T-cell (primary cell): ENCODE measurements at regions not wholly inside any gene's neighbourhood (a gene's known extent, or its start where the extent isn't known, plus 50 kb on each side); places are given as distances from the start of the nearest gene placed in this dataset.

Experiments used
- ATAC-seq, 4 experiments: fragments of 200-7000 bp in 3 of 4; fragments of 150-1000 bp in 1 of 4; cut with Tn5 transposase; replicated peaks in 1 of 4; 1 replicate in 3 of 4; 2 replicates in 1 of 4; pipeline ENCODE4 v1.10.0; 2021; ENCODE audit warnings: moderate library complexity in 3 of 4, mild to moderate bottlenecking in 2 of 4, moderate number of reproducible peaks in 1 of 4
- CTCF ChIA-PET, 2 donors: fragments of 300-600 bp; sonication (Branson Sonifier 250); formaldehyde crosslinking; loops; one replicate each; lab custom pipeline; 2022; ENCODE audit warnings: antibody characterized with exemption in 2 of 2; lab: Charles Lee
- POLR2A ChIA-PET, 2 donors: fragments of 300-600 bp; sonication (Branson Sonifier 250); formaldehyde crosslinking; loops; one replicate each; lab custom pipeline; 2022; ENCODE audit warnings: antibody characterized with exemption in 2 of 2; lab: Charles Lee
- DNase-seq, 35 experiments: peaks; one replicate each; pipeline versions ENCODE4 v3.0.0 to v3.0.0-alpha.2; 2013 to 2023
- H3K27ac ChIP-seq: one replicate; pipeline ENCODE4 v1.5.1; 2013; ENCODE audit warnings: low read length
- H3K27me3 ChIP-seq, 2 experiments: replicated peaks in 1 of 2; 1 replicate in 1 of 2; 2 replicates in 1 of 2; pipeline versions ENCODE4 v1.6.1 to v1.7.0; 2013; ENCODE audit warnings: low read length in 1 of 2, mixed read lengths in 1 of 2; ENCODE audit not compliant: control insufficient read depth in 2 of 2, insufficient read depth in 2 of 2; ENCODE audit errors: extremely low read depth in 1 of 2
- H3K36me3 ChIP-seq, 2 donors: 1 replicate in 1 of 2; 2 replicates in 1 of 2; pipeline versions ENCODE4 v1.6.1 to v1.7.0; 2013; ENCODE audit warnings: low read length in 1 of 2; ENCODE audit not compliant: control insufficient read depth in 2 of 2, insufficient read depth in 1 of 2; ENCODE audit errors: extremely low read depth in 1 of 2
- H3K4me1 ChIP-seq, 2 experiments: 1 replicate in 1 of 2; 2 replicates in 1 of 2; pipeline versions ENCODE4 v1.6.1 to v1.7.0; 2013; ENCODE audit warnings: low read length in 2 of 2, mixed read lengths in 1 of 2; ENCODE audit not compliant: insufficient read depth in 2 of 2, control insufficient read depth in 1 of 2; ENCODE audit errors: extremely low read depth in 1 of 2
- H3K4me3 ChIP-seq, 2 donors: 1 replicate in 1 of 2; 2 replicates in 1 of 2; pipeline versions ENCODE4 v1.5.1 to v1.7.0; 2013; ENCODE audit warnings: mild to moderate bottlenecking in 2 of 2, low read length in 1 of 2, moderate library complexity in 1 of 2; ENCODE audit not compliant: control insufficient read depth in 1 of 2; ENCODE audit errors: extremely low read depth in 1 of 2
- H3K9me3 ChIP-seq: 2 replicates; pipeline ENCODE4 v1.7.0; 2013
- H3K27ac Mint-ChIP-seq, 2 donors: one replicate each; pipeline ENCODE4 v1.8.0; 2020 to 2021; ENCODE audit warnings: mild to moderate bottlenecking in 2 of 2, mixed read lengths in 2 of 2
- H3K27me3 Mint-ChIP-seq, 2 donors: one replicate each; pipeline ENCODE4 v1.8.0; 2021 to 2022; ENCODE audit warnings: mixed read lengths in 2 of 2
- H3K36me3 Mint-ChIP-seq: one replicate; pipeline ENCODE4 v1.8.0; 2021; ENCODE audit warnings: mixed read lengths
- H3K4me1 Mint-ChIP-seq, 3 donors: one replicate each; pipeline ENCODE4 v1.8.0; 2020 to 2022; ENCODE audit warnings: mixed read lengths in 3 of 3, mild to moderate bottlenecking in 1 of 3
- H3K4me3 Mint-ChIP-seq, 3 donors: one replicate each; pipeline ENCODE4 v1.8.0; 2020 to 2022; ENCODE audit warnings: mild to moderate bottlenecking in 3 of 3, mixed read lengths in 3 of 3, moderate library complexity in 3 of 3
- H3K9me3 Mint-ChIP-seq, 3 donors: one replicate each; pipeline ENCODE4 v1.8.0; 2020 to 2022; ENCODE audit warnings: mixed read lengths in 3 of 3
- WGBS: methylation state at CpG from one replicate; pipeline ENCODE4 v1.1.5; 2013; ENCODE audit warnings: missing lambda C conversion rate; ENCODE audit not compliant: insufficient coverage; 5-methylcytosine and 5-hydroxymethylcytosine counted together

- Mint-ChIP-seq H3K4me3 (no peak overlapping the region), H3K9me3 (peaks cover 18 to 40% (median 26%) of the 10 kb centered on the region in 3 donors), H3K36me3 (no peaks in the 10 kb centered on the region), H3K4me1 (no peaks in the 10 kb centered on the region), H3K27ac (no peak overlapping the region), H3K27me3 (peaks cover 0 to 3% of the 10 kb centered on the region in 2 donors)
- Histone ChIP-seq H3K36me3 (no peaks in the 10 kb centered on the region), H3K9me3 (no peaks in the 10 kb centered on the region), H3K4me3 (no peak overlapping the region), H3K27ac (no peak overlapping the region), H3K4me1 (no peaks in the 10 kb centered on the region), H3K27me3 (no peaks in the 10 kb centered on the region)
- ChIA-PET CTCF (no interaction called here), POLR2A (no interaction called here)
- WGBS, result no CpG with 5 or more reads among the region's 3 CpGs
- no peak for DNase-seq
- ATAC-seq, result no peak
Observed at GRCh38 chr18:27704736-27705361, 472.1 kb downstream of the CDH2 start.

- H3K9me3 Mint-ChIP-seq, result peaks cover 20 to 29% (median 28%) of the 10 kb centered on the region in 3 donors
- Histone ChIP-seq H3K27me3 (no peaks in the 10 kb centered on the region), H3K9me3 (no peaks in the 10 kb centered on the region), H3K4me1 (no peaks in the 10 kb centered on the region), H3K36me3 (no peaks in the 10 kb centered on the region), H3K27ac (no peak overlapping the region), H3K4me3 (no peak overlapping the region)
- 94% methylated on average over 2 of the region's 3 CpGs for WGBS
- CTCF ChIA-PET, result no interaction called here
- H3K27me3 Mint-ChIP-seq, result peaks cover 0 to 5% of the 10 kb centered on the region in 2 donors
- H3K4me3 Mint-ChIP-seq, result no peak overlapping the region
- no peaks in the 10 kb centered on the region for H3K36me3 Mint-ChIP-seq
- H3K27ac Mint-ChIP-seq, result no peak overlapping the region
- no peak for DNase-seq
- POLR2A ChIA-PET, result no interaction called here
- no peak for ATAC-seq
- H3K4me1 Mint-ChIP-seq, result no peaks in the 10 kb centered on the region
Observed at GRCh38 chr18:27699137-27699536, 477.8 kb downstream of the CDH2 start.

- no peaks in the 10 kb centered on the region for H3K9me3 ChIP-seq
- peaks cover 16 to 24% (median 17%) of the 10 kb centered on the region in 3 donors for H3K9me3 Mint-ChIP-seq
- H3K27me3 Mint-ChIP-seq, result peaks cover 0 to 5% of the 10 kb centered on the region in 2 donors
- no peaks in the 10 kb centered on the region for H3K27me3 ChIP-seq
- no peak overlapping the region for H3K27ac Mint-ChIP-seq
- H3K4me1 Mint-ChIP-seq, result no peaks in the 10 kb centered on the region
- H3K36me3 ChIP-seq, result no peaks in the 10 kb centered on the region
- DNase-seq (no peak), ATAC-seq (no peak)
- no peaks in the 10 kb centered on the region for H3K4me1 ChIP-seq
- ChIA-PET POLR2A (no interaction called here), CTCF (no interaction called here)
- H3K4me3 ChIP-seq, result no peak overlapping the region
- H3K4me3 Mint-ChIP-seq, result no peak overlapping the region
- H3K27ac ChIP-seq, result no peak overlapping the region
- no peaks in the 10 kb centered on the region for H3K36me3 Mint-ChIP-seq
- no CpG with 5 or more reads among the region's 2 CpGs for WGBS
Observed at GRCh38 chr18:27696148-27696547, 480.8 kb downstream of the CDH2 start.

- H3K9me3 Mint-ChIP-seq, result peaks cover 15 to 23% (median 16%) of the 10 kb centered on the region in 3 donors
Observed at GRCh38 chr18:27695503-27695902, 481.4 kb downstream of the CDH2 start.

GRCh38 chr18:27695052-27695451 is 481.9 kb downstream of the CDH2 start:
- H3K27ac Mint-ChIP-seq, result no peak overlapping the region
- H3K9me3 Mint-ChIP-seq, result peaks cover 14 to 21% (median 15%) of the 10 kb centered on the region in 3 donors
- Histone ChIP-seq H3K36me3 (no peaks in the 10 kb centered on the region), H3K9me3 (no peaks in the 10 kb centered on the region), H3K4me1 (no peaks in the 10 kb centered on the region), H3K4me3 (no peak overlapping the region), H3K27me3 (no peaks in the 10 kb centered on the region), H3K27ac (no peak overlapping the region)
- DNase-seq, result no peak
- H3K27me3 Mint-ChIP-seq, result peaks cover 0 to 4% of the 10 kb centered on the region in 2 donors
- no peaks in the 10 kb centered on the region for H3K4me1 Mint-ChIP-seq
- ChIA-PET CTCF (no interaction called here), POLR2A (no interaction called here)
- WGBS, result 87% methylated on average over 5 of the region's 7 CpGs
- no peak for ATAC-seq
- no peaks in the 10 kb centered on the region for H3K36me3 Mint-ChIP-seq
- no peak overlapping the region for H3K4me3 Mint-ChIP-seq

More at GRCh38 chr18:27695503-27695902, 481.4 kb downstream of the CDH2 start:
- DNase-seq, result no peak
- POLR2A ChIA-PET, result no interaction called here
- H3K27me3 ChIP-seq, result no peaks in the 10 kb centered on the region
- H3K27me3 Mint-ChIP-seq, result peaks cover 0 to 5% of the 10 kb centered on the region in 2 donors
- no peak overlapping the region for H3K27ac ChIP-seq
- H3K4me3 Mint-ChIP-seq, result no peak overlapping the region
- no peaks in the 10 kb centered on the region for H3K36me3 Mint-ChIP-seq
- no peaks in the 10 kb centered on the region for H3K9me3 ChIP-seq
- no peak for ATAC-seq
- CTCF ChIA-PET, result no interaction called here
- H3K27ac Mint-ChIP-seq, result no peak overlapping the region
- H3K36me3 ChIP-seq, result no peaks in the 10 kb centered on the region
- no peaks in the 10 kb centered on the region for H3K4me1 Mint-ChIP-seq
- H3K4me3 ChIP-seq, result no peak overlapping the region
- WGBS, result 84% methylated on average over 3 of the region's 4 CpGs
- no peaks in the 10 kb centered on the region for H3K4me1 ChIP-seq

- H3K9me3 ChIP-seq, result no peaks in the 10 kb centered on the region
- no peaks in the 10 kb centered on the region for H3K36me3 ChIP-seq
- H3K27me3 Mint-ChIP-seq, result no peaks in the 10 kb centered on the region
- no peaks in the 10 kb centered on the region for H3K4me1 Mint-ChIP-seq
- no peaks in the 10 kb centered on the region for H3K27me3 ChIP-seq
- DNase-seq (no peak), ATAC-seq (no peak)
- H3K27ac Mint-ChIP-seq, result no peak overlapping the region
- no peak overlapping the region for H3K27ac ChIP-seq
- CTCF ChIA-PET, result no interaction called here
- no peaks in the 10 kb centered on the region for H3K4me1 ChIP-seq
- no peaks in the 10 kb centered on the region for H3K36me3 Mint-ChIP-seq
- no CpG with 5 or more reads among the region's 1 CpG for WGBS
- POLR2A ChIA-PET, result no interaction called here
- H3K9me3 Mint-ChIP-seq, result peaks cover 0 to 25% (median 15%) of the 10 kb centered on the region in 3 donors
- H3K4me3 ChIP-seq, result no peak overlapping the region
- no peak overlapping the region for H3K4me3 Mint-ChIP-seq
Observed at GRCh38 chr18:27688581-27688980, 488.3 kb downstream of the CDH2 start.
